ENCODE measurements at regions not wholly inside any gene's neighbourhood (a gene's known extent, or its start where the extent isn't known, plus 50 kb on each side); places are given as distances from the start of the nearest gene placed in this dataset.
"Not testable (repeated sequence)": the region's sequence is repeated elsewhere in the genome, so short reads cannot be mapped to it uniquely, and the experiment has no call there.

DNA sequence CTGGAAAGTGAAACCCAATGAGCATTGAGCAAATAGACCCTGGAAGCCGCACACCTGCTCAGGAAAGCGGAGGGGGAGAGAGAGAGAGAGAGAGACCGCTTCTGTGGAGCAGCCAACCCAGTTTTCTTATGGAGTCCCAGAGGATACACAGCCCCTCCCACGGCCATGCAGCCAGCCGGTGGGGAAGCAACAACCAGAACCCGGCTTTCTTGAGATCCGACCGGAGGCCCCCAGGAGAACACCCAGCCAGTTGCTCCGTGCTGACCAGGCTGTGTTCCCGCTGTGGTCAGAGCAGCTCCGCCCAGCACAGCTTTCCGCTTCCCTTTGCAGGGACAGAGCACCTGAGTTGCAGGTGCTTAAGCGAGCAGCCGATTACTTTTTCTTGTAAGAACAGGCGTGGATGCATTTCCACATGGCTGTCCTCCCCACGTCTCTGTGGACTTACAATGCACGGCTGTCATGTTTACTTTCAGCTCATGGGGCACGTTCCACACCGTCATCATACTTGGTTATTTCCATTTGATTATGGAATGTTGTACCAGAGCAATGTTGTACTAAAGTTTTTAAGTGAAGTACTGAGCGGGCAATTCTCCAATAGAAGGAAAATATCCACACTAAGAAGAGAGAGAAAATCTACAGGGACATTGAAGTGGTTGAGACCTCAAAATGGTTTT lies 381.9 kb downstream of the THBS2 start:
- no peak for DNase-seq

GRCh38 chr6:168870982-168871381 lies 382.7 kb downstream of the THBS2 start:
- DNase-seq = no peak

- no peak for DNase-seq
Observed at GRCh38 chr6:168867247-168868102, 386.2 kb downstream of the THBS2 start.

- no peak for DNase-seq
Observed at GRCh38 chr6:168866534-168866933, 387.1 kb downstream of the THBS2 start.

- DNase-seq = no peak
Observed at GRCh38 chr6:168865522-168865921, 388.1 kb downstream of the THBS2 start.

- no peak for DNase-seq
Observed at GRCh38 chr6:168864541-168865460, 388.8 kb downstream of the THBS2 start.

- DNase-seq = no peak
Observed at GRCh38 chr6:168863467-168863866, 390.2 kb downstream of the THBS2 start.

DNA sequence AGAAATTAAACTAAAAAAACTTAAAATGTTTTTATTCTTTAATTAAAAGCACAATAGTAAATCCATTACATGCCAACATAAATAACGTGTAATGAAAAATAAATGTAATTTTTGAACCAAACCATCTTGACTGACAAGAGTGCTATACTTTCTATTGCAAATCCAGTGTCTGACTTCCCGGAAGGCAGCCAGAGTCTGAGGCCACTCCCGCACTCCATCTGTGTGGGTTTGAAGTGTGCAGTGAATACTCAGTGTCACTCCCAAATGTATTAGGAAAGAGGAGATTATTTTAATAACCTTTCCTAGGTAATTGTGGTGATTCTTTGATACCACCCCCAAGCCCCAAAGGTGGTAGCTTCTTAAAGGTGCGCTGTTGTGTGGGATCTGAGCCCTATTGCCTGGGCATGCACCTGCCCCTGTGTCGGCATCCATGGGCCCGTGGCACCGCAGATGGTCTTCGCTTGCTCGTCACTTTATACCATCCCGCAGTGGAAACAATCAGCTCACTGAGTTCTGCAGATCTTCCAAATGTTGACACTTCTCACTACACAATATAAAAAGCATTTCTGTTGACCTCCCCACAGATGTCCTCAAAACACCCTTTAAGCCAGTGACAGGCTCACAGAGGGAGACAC lies 391.2 kb downstream of the THBS2 start:
- no peak for DNase-seq

DNA sequence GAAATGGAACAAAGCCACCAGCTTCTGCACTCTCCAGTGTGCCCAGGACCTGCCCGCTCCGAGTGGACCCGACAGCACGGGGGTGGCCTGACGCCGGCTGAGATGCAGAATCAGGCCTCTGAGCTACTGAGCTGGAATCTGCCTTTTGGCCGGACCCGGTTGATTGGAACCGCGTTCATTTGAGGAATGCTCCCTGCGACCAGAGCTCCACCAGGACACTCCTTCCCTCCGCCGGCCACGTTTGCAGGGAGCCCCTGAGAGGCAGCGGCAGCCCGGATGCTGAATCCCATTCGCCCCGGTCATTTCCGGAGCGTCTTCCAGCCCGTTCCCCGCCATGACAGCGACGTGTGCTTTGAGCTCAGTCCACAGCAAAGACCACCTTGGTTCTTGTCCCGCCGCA lies 392.7 kb downstream of the THBS2 start:
- DNase-seq = no peak

- no peak for DNase-seq
Observed at GRCh38 chr6:168860341-168860740, 393.3 kb downstream of the THBS2 start.

DNA sequence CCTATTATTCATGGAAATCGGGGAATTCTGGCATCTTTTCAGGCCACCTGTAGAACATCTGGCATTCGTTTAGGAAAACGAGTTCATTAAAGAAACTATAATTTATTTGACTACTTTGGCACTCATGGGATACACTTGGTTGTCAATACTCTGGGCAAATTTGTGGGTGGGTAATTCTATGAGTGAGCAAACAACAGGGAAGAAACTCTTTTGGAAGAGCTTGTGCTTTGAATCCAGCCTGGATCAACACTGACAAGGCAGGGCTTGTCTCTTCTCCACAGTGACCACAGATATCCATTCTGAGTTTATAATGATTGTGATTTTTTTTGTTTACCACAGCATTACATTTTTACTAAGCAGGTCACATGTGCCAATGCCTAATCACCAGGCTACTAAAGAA lies 394.7 kb downstream of the THBS2 start:
- no peak for DNase-seq

GRCh38 chr6:168856914-168857313 lies 396.7 kb downstream of the THBS2 start:
- no peak for DNase-seq

- no peak for DNase-seq
Observed at GRCh38 chr6:168852376-168852884, 401.2 kb downstream of the THBS2 start.

DNA sequence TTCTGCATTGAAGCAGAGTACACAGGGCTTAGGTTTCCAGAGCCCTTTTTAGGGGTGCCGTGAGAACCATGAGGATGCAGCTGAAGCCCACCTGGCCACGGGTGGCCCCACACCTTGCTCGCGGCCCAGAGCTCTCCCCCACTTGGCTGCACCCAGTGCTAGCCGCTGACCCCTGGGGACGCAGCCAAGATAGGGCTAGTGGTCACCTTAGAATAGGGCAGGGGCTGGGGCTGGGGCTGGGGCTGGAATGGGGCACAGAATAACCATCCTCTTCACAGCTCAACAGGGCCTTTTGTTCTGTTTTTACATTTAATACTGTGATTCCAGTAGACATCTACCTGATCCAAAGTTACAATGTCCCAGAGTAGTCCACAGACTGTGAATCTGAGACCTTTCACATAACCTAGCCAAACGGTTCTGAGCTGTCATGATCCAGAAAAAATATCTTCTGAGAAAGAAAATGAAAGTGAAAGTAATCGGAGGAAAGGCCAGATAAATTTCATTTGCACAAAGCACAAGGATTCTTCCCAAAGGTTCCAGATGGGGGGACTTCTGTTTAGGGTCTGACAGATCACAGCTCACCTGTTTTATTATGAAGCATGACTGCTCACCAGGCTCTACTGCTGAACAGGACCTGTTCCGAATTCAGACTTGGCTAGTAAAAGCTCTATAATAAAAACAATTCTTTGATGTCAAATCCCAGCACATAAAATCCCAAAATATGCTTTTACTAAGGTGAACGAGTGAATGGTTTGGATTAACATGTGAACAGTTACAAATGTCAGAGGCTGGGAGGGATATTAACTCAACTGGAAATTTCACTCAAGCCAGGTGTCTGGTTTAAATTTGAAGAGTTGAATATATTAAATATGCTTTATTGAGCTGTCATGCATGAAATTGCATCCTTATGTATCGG lies 401.9 kb downstream of the THBS2 start:
- DNase-seq = no peak

GRCh38 chr6:168850027-168850736 lies 403.5 kb downstream of the THBS2 start:
- not testable (repeated sequence) for DNase-seq

GRCh38 chr6:168849459-168849858 lies 404.2 kb downstream of the THBS2 start:
- no peak for DNase-seq

- no peak for DNase-seq
Observed at GRCh38 chr6:168848797-168849196, 404.8 kb downstream of the THBS2 start.

- no peak for DNase-seq
Observed at GRCh38 chr6:168844821-168845609, 404.0 kb downstream of the SMOC2 start.

DNA sequence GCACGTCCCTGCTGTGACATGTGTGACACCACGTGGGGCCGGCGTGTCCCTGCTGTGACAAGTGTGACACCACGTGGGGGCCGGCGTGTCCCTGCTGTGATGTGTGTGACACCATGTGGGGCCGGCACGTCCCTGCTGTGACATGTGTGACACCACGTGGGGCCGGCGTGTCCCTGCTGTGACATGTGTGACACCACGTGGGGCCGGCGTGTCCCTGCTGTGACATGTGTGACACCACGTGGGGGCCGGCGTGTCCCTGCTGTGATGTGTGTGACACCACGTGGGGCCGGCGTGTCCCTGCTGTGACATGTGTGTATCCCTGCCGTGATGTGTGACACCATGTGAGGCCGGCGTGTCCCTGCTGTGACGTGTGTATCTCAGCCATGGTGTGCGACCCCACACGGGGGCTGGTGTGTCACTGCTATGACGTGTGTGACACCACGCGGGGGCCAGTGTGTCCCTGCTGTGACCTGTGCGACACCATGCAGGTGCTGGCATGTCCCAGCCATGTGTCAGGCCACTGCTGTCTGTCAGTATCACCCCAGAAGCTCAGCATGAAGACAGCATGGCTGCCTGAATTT lies 401.7 kb downstream of the SMOC2 start:
- not testable (repeated sequence) for DNase-seq

Data from activated CD4-positive, alpha-beta T cell treated with anti-CD3 and anti-CD28 coated beads, Interleukin-2, amount 50 U/mL, for 16 hours (primary cell).